ENCODE measurements at regions not wholly inside any gene's neighbourhood (a gene's known extent, or its start where the extent isn't known, plus 50 kb on each side); places are given as distances from the start of the nearest gene placed in this dataset.

- DNase-seq (ENCODE audit: low read depth): no peak
- no peak overlapping the region for H3K4me3 ChIP-seq (ENCODE audit: low read length)
- TF ChIP-seq, protein P1, sequence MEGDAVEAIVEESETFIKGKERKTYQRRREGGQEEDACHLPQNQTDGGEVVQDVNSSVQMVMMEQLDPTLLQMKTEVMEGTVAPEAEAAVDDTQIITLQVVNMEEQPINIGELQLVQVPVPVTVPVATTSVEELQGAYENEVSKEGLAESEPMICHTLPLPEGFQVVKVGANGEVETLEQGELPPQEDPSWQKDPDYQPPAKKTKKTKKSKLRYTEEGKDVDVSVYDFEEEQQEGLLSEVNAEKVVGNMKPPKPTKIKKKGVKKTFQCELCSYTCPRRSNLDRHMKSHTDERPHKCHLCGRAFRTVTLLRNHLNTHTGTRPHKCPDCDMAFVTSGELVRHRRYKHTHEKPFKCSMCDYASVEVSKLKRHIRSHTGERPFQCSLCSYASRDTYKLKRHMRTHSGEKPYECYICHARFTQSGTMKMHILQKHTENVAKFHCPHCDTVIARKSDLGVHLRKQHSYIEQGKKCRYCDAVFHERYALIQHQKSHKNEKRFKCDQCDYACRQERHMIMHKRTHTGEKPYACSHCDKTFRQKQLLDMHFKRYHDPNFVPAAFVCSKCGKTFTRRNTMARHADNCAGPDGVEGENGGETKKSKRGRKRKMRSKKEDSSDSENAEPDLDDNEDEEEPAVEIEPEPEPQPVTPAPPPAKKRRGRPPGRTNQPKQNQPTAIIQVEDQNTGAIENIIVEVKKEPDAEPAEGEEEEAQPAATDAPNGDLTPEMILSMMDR (conservative IDR thresholded peaks at IDR 0.05; ENCODE audit: low read length): no peak
These were observed 52.7 kb upstream of the FOXK1 start for GRCh38 chr7:4629287-4629895.

GRCh38 chr7:4631380-4632179, 50.5 kb upstream of the FOXK1 start:
- DNase-seq (ENCODE audit: low read depth): peak; percentile 91
- TF ChIP-seq, protein P1 (conservative IDR thresholded peaks at IDR 0.05; ENCODE audit: low read length): peak; percentile 87
- H3K4me3 ChIP-seq (ENCODE audit: low read length): peak overlapping the region; percentile 62
